ENCODE measurements at regions not wholly inside any gene's neighbourhood (a gene's known extent, or its start where the extent isn't known, plus 50 kb on each side); places are given as distances from the start of the nearest gene placed in this dataset.

- TF ChIP-seq CTCF (IDR thresholded peaks at IDR 0.05; ENCODE audit: poor library complexity, severe bottlenecking) (no peak), EP300 (conservative IDR thresholded peaks at IDR 0.05; ENCODE audit: poor library complexity, severe bottlenecking) (no peak), TAF1 (IDR thresholded peaks at IDR 0.05; ENCODE audit: low read depth) (no peak), EZH2 (IDR thresholded peaks at IDR 0.05; ENCODE audit: borderline replicate concordance, insufficient read depth, low read length, poor library complexity, severe bottlenecking) (no peak), MXI1 (conservative IDR thresholded peaks at IDR 0.05; ENCODE audit: poor library complexity, severe bottlenecking) (no peak)
Observed at GRCh38 chr11:31875866-31876560, 64.9 kb upstream of the PAX6 start.

All from neural cell (in vitro differentiated cells).